ENCODE measurements at regions not wholly inside any gene's neighbourhood (a gene's known extent, or its start where the extent isn't known, plus 50 kb on each side); places are given as distances from the start of the nearest gene placed in this dataset.

GRCh38 chr2:60091894-60092293 lies 461.6 kb downstream of the BCL11A start:
- Histone ChIP-seq H3K4me2 (ENCODE audit: insufficient read depth in 1 of 2, low read depth in 2 of 2, low read length in 2 of 2) (no peak overlapping the region), H3K14ac (ENCODE audit: insufficient read length) (no peak overlapping the region), H2BK20ac (ENCODE audit: low read length) (no peak overlapping the region), H3K9ac (replicated peaks in 1 of 4; ENCODE audit: extremely low read depth in 1 of 4, low read depth in 3 of 4, low read length in 3 of 4) (no peak overlapping the region), H4K5ac (ENCODE audit: insufficient read length, low read depth, low read length) (no peak overlapping the region), H3K56ac (replicated peaks; ENCODE audit: insufficient read length, low read depth, low read length) (no peak overlapping the region), H3K27ac (ENCODE audit: low read depth, low read length) (no peak overlapping the region), H2BK12ac (ENCODE audit: low read depth, low read length) (no peak overlapping the region), H2BK5ac (ENCODE audit: low read depth, low read length) (no peak overlapping the region), H3K36me3 (ENCODE audit: control insufficient read depth in 2 of 4, insufficient read depth in 4 of 4, low read length in 3 of 4) (no peaks in the 10 kb centered on the region), H3K9me3 (ENCODE audit: insufficient read depth in 2 of 2, low read depth in 1 of 2, low read length in 1 of 2) (no peaks in the 10 kb centered on the region), H3K79me2 (ENCODE audit: control insufficient read depth in 1 of 2, insufficient read depth in 2 of 2, low read length in 2 of 2) (no peaks in the 10 kb centered on the region), H4K20me1 (replicated peaks in 1 of 2; ENCODE audit: control insufficient read depth in 1 of 2, insufficient read depth in 2 of 2, low read length in 2 of 2) (no peaks in the 10 kb centered on the region), H3K4me3 (ENCODE audit: extremely low read depth in 1 of 4, insufficient read depth in 2 of 4, low read depth in 3 of 4, low read length in 4 of 4) (no peak overlapping the region), H3K4me1 (replicated peaks in 1 of 4; ENCODE audit: control insufficient read depth in 3 of 4, insufficient read depth in 4 of 4, low read length in 3 of 4) (peaks cover 3 to 6% (median 5%) of the 10 kb centered on the region in 4 experiments; a peak in 4 of 7 replicates), H4K91ac (replicated peaks; ENCODE audit: insufficient read length, low read length) (no peak overlapping the region), H3K23me2 (ENCODE audit: low read depth, low read length) (0 out of 2 replicates have a peak, but pooled peaks cover 2% of the 10 kb centered on the region), H2BK15ac (ENCODE audit: low read length) (no peak overlapping the region), H3K27me3 (replicated peaks in 1 of 4; ENCODE audit: control insufficient read depth in 3 of 4, extremely low read depth in 1 of 4, insufficient read depth in 3 of 4, low read length in 3 of 4) (peaks cover 0 to 2% (median 0%) of the 10 kb centered on the region in 4 experiments; a peak in 1 of 7 replicates), H3K4ac (replicated peaks; ENCODE audit: insufficient read length, low read depth, low read length) (no peak overlapping the region), H3K79me1 (ENCODE audit: low read depth, low read length) (no peaks in the 10 kb centered on the region), H3K23ac (ENCODE audit: insufficient read length) (no peak overlapping the region), H2AFZ (ENCODE audit: low read length) (no peak overlapping the region), H2AK5ac (ENCODE audit: low read depth, low read length) (no peak overlapping the region), H3K18ac (ENCODE audit: extremely low read depth, low read length) (no peak overlapping the region), H2BK120ac (replicated peaks; ENCODE audit: low read depth, low read length) (no peak overlapping the region), H4K8ac (ENCODE audit: extremely low read depth, insufficient read depth, low read length) (no peak overlapping the region)
- ChIA-PET POLR2A (ENCODE audit: partially characterized antibody) (no interaction called here), CTCF (ENCODE audit: partially characterized antibody) (no interaction called here)
- DNase-seq (ENCODE audit: low read depth in 1 of 2, low spot score in 2 of 2) (no peak), FAIRE-seq (no peak)
- WGBS, 2 experiments (ENCODE audit: extremely low coverage in 1 of 2, insufficient coverage in 1 of 2, insufficient read length in 1 of 2, insufficient replicate concordance in 2 of 2, low coverage in 1 of 2, low lambda C conversion rate in 2 of 2, missing lambda C conversion rate in 1 of 2): 92% methylated on average over 5 of the region's 5 CpGs; no CpG with 5 or more reads in 1 of the 2 experiments
- TF ChIP-seq KDM5A (IDR thresholded peaks at IDR 0.05; ENCODE audit: low read length): no peak
- TF ChIP-seq KDM4A (IDR thresholded peaks at IDR 0.05; ENCODE audit: low read depth, low read length, severe bottlenecking): no peak
- no peak for TF ChIP-seq CTCF (IDR thresholded peaks at IDR 0.05; ENCODE audit: control extremely low read depth in 1 of 3, insufficient read depth in 1 of 3, low read depth in 1 of 3, low read length in 3 of 3)
- TF ChIP-seq KDM1A (IDR thresholded peaks at IDR 0.05; ENCODE audit: borderline replicate concordance, low read length): no peak
- no peak for TF ChIP-seq NANOG (IDR thresholded peaks at IDR 0.05; ENCODE audit: insufficient read depth, low read depth, low read length, poor library complexity, severe bottlenecking)
- no peak for TF ChIP-seq ATF3 (IDR thresholded peaks at IDR 0.05; ENCODE audit: insufficient read depth, low read depth, low read length)
- no peak for TF ChIP-seq TAF7 (optimal IDR thresholded peaks at IDR 0.05; ENCODE audit: borderline replicate concordance, low read depth, low read length)
- no peak for TF ChIP-seq SP2 (IDR thresholded peaks at IDR 0.05; ENCODE audit: low read length)
- no peak for TF ChIP-seq RNF2 (IDR thresholded peaks at IDR 0.05; ENCODE audit: borderline replicate concordance, low read depth, low read length, missing control alignments, poor library complexity, severe bottlenecking)
- no peak for TF ChIP-seq CREB1 (IDR thresholded peaks at IDR 0.05)
- no peak for TF ChIP-seq NRF1 (IDR thresholded peaks at IDR 0.05; ENCODE audit: low read depth, low read length)
